Cerebellar cortex (tissue), 1 donor: ENCODE measurements at regions not wholly inside any gene's neighbourhood (a gene's known extent, or its start where the extent isn't known, plus 50 kb on each side); places are given as distances from the start of the nearest gene placed in this dataset.
A peak's percentile ranks its signal among the peaks of the same experiment; 100 is the strongest.

Experiments
- DNase-seq: peaks from one replicate; pipeline ENCODE4 v3.0.0-alpha.2; 2015; ENCODE audit warnings: low spot score

DNA sequence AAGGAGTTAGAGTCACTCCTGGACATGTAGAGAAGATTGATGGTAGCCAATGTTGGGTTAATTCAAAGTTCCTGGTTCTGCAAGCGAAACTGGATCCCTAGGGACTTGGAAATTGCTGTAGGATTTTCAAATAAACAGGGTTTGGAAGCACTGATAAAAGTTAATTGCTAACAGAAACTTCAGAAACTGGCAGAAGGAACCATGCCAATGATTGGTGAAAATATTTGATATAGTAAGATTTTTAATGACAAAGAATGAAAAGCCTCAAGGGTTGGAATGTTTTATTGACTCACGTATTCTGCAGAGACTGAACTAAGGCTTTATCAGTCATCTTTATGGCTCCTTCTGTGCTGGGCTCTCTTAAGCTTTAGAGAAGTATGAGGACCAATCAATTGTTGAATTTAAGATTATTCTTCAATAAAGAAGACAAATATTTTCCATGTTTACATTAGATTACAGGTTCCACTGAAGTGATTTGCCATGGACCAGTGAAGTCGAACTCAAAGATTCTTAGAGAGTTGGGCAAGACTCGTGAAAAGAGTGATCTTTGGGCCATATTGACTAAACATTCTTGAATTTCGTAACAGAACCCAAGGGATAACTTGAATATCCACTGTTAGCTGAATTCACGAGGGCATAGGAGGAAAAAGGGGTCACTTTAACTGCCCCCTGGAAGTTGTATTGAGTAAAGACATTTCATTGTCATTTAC lies 371.4 kb downstream of the HDGFL1 start:
- DNase-seq: no peak

GRCh38 chr6:22942403-22942802 lies 373.0 kb downstream of the HDGFL1 start:
- DNase-seq: no peak

- no peak for DNase-seq
Measured at GRCh38 chr6:22943327-22943726, 374.0 kb downstream of the HDGFL1 start.

DNA sequence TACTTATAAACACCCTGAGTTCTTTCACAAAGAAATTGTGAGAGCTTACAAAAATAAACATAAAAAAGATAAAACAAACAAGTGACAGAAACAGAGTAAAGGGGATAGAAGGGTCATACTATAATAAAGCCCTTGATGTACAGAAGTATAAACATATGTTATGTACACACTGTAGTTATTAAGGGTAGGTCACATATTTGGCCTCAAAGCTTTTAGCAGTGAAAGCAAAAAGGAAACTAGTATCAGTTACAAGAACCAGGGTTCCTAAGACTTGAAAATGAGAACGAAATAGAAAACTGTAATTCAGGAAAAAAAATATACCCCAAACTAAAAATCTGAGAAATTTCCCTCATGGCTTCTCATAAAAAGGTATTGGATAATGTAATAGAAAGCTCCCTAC lies 380.6 kb downstream of the HDGFL1 start:
- no peak for DNase-seq

GRCh38 chr6:22952097-22952496 lies 382.7 kb downstream of the HDGFL1 start:
- DNase-seq: no peak

GRCh38 chr6:22954749-22955385 lies 385.5 kb downstream of the HDGFL1 start:
- no peak for DNase-seq

DNA sequence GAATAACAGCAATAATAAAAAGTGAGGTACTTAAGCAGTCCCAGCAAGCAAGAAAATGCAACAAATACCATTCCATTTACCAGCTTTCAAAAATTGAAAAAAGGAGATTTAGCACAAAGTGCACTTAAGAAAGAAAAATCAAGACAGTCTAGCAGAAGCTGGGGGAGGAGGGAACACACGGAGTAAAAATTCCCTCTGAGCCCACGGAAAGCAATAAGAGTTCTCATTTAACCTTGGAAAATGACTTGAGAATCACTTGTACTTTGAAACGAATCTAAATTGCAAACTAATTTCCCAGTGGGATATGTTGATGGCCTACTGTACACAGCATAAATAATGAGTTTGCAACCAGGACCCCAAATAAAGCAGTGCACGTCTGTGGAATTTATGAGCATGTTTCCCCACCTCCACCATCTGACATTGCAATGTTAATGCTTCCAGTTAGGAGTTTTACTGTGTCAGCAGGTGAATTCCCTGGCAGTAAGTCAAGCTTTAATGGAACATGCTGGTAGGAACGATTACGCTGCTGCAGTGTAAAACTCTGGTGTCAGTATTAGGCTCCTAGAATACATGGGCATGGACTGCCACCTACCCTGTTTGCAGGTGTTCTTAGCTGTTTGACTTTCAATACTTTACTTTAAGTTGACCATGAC lies 386.8 kb downstream of the HDGFL1 start:
- peak; percentile 19 for DNase-seq

GRCh38 chr6:22958677-22959076 lies 389.3 kb downstream of the HDGFL1 start:
- no peak for DNase-seq

GRCh38 chr6:22959571-22959970 lies 390.2 kb downstream of the HDGFL1 start:
- DNase-seq: no peak

DNA sequence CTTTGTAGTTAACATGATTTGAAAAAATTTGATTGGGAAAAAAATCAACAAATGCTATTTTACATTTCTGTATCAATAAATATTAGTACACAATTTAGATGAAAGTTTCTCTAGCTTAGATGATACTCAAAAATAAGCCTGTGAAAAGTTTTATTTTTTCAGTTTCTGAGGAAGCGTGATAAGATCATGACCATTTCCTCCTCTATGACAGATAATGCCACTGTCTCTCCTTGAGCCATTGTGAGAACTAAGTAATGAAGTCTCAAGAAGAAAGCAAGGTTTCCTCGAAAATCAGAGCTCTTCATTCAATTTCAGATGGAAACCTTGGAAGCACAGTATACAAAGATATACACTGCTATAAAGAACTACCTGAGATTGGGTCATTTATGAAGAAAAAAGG lies 395.0 kb downstream of the HDGFL1 start:
- no peak for DNase-seq

DNA sequence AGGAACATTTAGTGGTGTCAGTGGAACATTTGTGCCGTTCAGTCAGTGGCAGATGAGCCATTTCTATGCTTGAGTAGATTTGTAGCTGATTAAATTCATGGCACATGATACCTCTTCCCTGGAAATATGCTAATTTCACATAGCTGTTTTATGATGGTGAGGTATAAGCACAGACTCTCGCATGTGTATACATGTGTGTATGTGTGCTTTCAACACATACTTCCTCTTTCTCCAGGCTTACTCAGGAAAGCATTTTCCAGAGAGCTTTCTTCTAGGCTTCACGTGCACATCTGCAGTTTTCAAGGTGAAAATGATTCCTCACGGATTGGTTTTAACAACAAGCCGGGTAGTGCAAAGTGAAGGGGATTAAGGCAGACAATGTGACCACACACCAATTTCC lies 396.5 kb downstream of the HDGFL1 start:
- DNase-seq: peak; percentile 15

GRCh38 chr6:22966691-22967422 lies 397.5 kb downstream of the HDGFL1 start:
- peak; percentile 17 for DNase-seq

DNA sequence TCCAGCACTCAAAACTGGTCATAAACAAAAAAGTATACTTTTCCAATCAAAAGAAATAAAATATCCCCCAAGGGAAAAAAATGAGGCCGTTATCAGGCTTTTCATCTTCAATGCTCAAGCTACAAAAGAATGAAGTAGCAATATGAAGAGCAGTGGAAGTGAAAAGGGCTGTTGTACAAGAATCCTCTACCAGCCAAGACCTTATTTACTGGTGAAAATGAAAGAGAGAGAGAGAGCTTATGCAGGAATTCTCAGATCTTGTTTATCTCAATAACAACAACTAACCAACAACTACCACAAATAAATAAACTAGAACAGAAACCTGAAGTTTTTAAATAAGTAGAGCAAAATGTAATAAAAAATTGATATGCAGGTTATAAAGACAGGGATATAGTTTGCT lies 400.6 kb downstream of the HDGFL1 start:
- DNase-seq: no peak

- no peak for DNase-seq
Measured at GRCh38 chr6:22972771-22973170, 403.4 kb downstream of the HDGFL1 start.

DNA sequence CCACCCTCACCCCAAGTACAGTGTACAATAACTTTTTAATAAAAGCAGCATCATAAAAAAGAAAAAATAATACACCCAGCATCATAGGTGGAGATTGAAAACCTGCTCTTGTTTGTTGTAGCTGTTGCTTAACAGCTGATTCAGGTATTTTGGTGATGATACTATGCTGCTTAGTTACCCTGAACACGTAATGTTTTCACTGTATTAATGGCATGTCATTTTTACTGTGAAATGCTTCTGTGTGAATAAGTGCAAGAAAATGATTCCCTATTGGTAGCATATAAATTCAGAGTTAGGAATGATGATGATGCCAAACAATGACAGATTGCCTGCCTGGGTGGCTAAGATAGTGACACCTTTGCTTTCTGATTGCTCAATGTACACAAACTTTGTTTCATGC lies 405.7 kb downstream of the HDGFL1 start:
- DNase-seq: no peak

- DNase-seq: no peak
Measured at GRCh38 chr6:22980446-22980845, 411.1 kb downstream of the HDGFL1 start.

- DNase-seq: no peak
Measured at GRCh38 chr6:23002044-23002619, 432.8 kb downstream of the HDGFL1 start.

DNA sequence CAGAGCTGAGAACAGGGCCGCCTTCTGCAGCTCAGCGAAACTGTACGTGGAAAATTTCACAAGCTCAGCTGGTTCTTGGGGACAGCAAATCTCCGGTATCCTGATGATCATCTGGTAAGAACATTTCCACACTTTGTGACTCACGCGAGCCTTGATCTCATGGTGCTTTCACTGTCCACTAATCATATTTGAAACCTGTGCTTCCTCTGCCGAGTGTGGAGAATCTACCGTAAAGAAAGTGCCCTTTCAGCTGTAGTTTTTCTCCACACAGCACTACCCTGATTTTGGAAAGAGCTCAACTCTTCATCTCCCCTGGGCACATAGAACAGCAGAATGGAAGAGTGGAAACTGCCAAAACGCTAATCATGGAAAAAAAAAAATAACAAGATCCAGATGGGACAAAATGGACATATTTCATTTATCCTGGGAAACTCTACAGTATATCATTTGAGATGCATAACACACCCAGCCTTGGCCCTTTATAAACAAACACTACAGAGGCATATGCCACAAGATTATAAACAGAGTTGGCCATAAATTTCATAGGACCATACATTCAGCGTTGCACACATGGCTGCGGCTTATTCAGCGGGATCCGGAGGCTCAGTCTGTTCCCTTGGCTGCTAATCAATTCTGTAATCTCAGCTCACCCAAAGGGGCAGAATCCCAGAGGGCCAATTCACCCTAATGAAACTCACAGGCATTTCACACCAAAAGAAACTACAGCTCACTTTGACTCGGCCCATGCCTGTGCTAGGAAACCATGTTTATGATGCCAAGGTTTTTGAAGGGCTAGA lies 434.5 kb downstream of the HDGFL1 start:
- peak; percentile 83 for DNase-seq

- no peak for DNase-seq
Measured at GRCh38 chr6:23006656-23007055, 437.3 kb downstream of the HDGFL1 start.

GRCh38 chr6:23011615-23012014 lies 442.2 kb downstream of the HDGFL1 start:
- no peak for DNase-seq

GRCh38 chr6:23013776-23014175 lies 444.4 kb downstream of the HDGFL1 start:
- DNase-seq: no peak

DNA sequence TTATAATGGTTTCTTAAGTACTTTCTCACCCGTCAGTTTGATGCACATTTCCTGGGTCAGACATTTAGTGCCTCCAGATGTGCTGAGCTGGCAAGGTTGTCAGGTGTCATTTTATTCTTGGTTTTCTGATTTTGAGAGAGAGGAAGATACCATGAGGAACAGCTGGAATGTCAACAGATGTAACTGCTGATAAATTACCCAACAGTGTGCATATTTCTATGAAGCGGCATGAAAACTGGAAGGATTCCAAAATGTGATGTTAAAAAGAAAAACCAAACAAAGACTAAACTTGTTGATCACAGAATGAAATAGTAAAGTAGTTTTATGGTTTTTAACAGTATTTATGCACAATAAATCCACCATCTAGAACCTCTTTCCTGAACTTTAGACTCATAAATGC lies 447.3 kb downstream of the HDGFL1 start:
- no peak for DNase-seq
